Suprapubic skin (tissue), 4 donors: ENCODE measurements at regions not wholly inside any gene's neighbourhood (a gene's known extent, or its start where the extent isn't known, plus 50 kb on each side); places are given as distances from the start of the nearest gene placed in this dataset.

Source experiments
- DNase-seq, 2 donors: peaks; one replicate each; pipeline ENCODE4 v3.0.0-alpha.2; 2019; ENCODE audit warnings: low spot score in 2 of 2
- H3K27ac ChIP-seq: fragments of 200-600 bp; sonication (generic); one replicate; pipeline ENCODE4 v1.5.1; 2019
- H3K27me3 ChIP-seq: fragments of 200-600 bp; sonication (generic); one replicate; pipeline ENCODE4 v1.5.1; 2019
- H3K36me3 ChIP-seq: fragments of 200-600 bp; sonication (generic); one replicate; pipeline ENCODE4 v1.5.1; 2019
- H3K4me1 ChIP-seq: fragments of 200-600 bp; sonication (generic); one replicate; pipeline ENCODE4 v1.5.1; 2019
- H3K4me3 ChIP-seq: fragments of 200-600 bp; sonication (generic); one replicate; pipeline ENCODE4 v1.5.1; 2019; ENCODE audit warnings: mild to moderate bottlenecking
- H3K9me3 ChIP-seq: fragments of 200-600 bp; sonication (generic); one replicate; pipeline ENCODE4 v1.5.1; 2019
- CTCF ChIP-seq, 2 donors: fragments of 200-600 bp in 1 of 2; fragments of 450-650 bp in 1 of 2; sonication (generic) in 1 of 2; IDR thresholded peaks; one replicate each; pipeline ENCODE4 v1.5.1; 2016 to 2019; ENCODE audit warnings: antibody characterized with exemption in 2 of 2, mild to moderate bottlenecking in 1 of 2, moderate library complexity in 1 of 2
- EP300 ChIP-seq: sonication (generic); formaldehyde crosslinking; IDR thresholded peaks from one replicate; pipeline ENCODE4 v1.6.1; 2017; ENCODE audit warnings: antibody characterized with exemption
- POLR2A ChIP-seq, 2 donors: fragments of 450-650 bp; IDR thresholded peaks; one replicate each; pipeline ENCODE4 v1.6.1; 2017; ENCODE audit warnings: antibody characterized with exemption in 2 of 2, mild to moderate bottlenecking in 2 of 2, moderate library complexity in 2 of 2
- POLR2AphosphoS5 ChIP-seq, 3 donors: sonication (generic); formaldehyde crosslinking; IDR thresholded peaks; one replicate each; pipeline ENCODE4 v1.6.1; 2017; ENCODE audit warnings: antibody characterized with exemption in 3 of 3
- WGBS: methylation state at CpG from one replicate; pipeline ENCODE4 v1.1.5; 2018; 5-methylcytosine and 5-hydroxymethylcytosine counted together

GRCh38 chrX:5802391-5802790 lies 426.3 kb downstream of the NLGN4X start:
- no peak for TF ChIP-seq CTCF (IDR thresholded peaks at IDR 0.05)
- TF ChIP-seq POLR2A (IDR thresholded peaks at IDR 0.05), result no peak
- TF ChIP-seq POLR2AphosphoS5 (IDR thresholded peaks at IDR 0.05), result no peak
- TF ChIP-seq EP300, result no peak
- no peaks in the 10 kb centered on the region for H3K4me1 ChIP-seq
- H3K27ac ChIP-seq, result no peak overlapping the region
- no peaks in the 10 kb centered on the region for H3K9me3 ChIP-seq
- no peak for DNase-seq
- no peaks in the 10 kb centered on the region for H3K27me3 ChIP-seq
- no peak overlapping the region for H3K4me3 ChIP-seq
- H3K36me3 ChIP-seq, result no peaks in the 10 kb centered on the region
- WGBS, result 35% methylated on average over 1 of the region's 1 CpG

GRCh38 chrX:5791721-5792120 lies 436.9 kb downstream of the NLGN4X start:
- no peak for DNase-seq
- TF ChIP-seq EP300, result no peak
- no peaks in the 10 kb centered on the region for H3K9me3 ChIP-seq
- H3K4me3 ChIP-seq, result no peak overlapping the region
- no peak overlapping the region for H3K27ac ChIP-seq
- WGBS, result 77% methylated on average over 4 of the region's 4 CpGs
- H3K27me3 ChIP-seq, result no peaks in the 10 kb centered on the region
- H3K4me1 ChIP-seq, result no peaks in the 10 kb centered on the region
- H3K36me3 ChIP-seq, result no peaks in the 10 kb centered on the region

- H3K4me1 ChIP-seq, result no peaks in the 10 kb centered on the region
- 57% methylated on average over 4 of the region's 4 CpGs for WGBS
- H3K4me3 ChIP-seq, result no peak overlapping the region
- TF ChIP-seq EP300 (no peak), POLR2AphosphoS5 (IDR thresholded peaks at IDR 0.05) (no peak), POLR2A (IDR thresholded peaks at IDR 0.05) (no peak), CTCF (IDR thresholded peaks at IDR 0.05) (no peak)
- no peaks in the 10 kb centered on the region for H3K27me3 ChIP-seq
- no peaks in the 10 kb centered on the region for H3K36me3 ChIP-seq
- no peak for DNase-seq
- no peaks in the 10 kb centered on the region for H3K9me3 ChIP-seq
- no peak overlapping the region for H3K27ac ChIP-seq
Measured at GRCh38 chrX:5788910-5789309, 439.8 kb downstream of the NLGN4X start.

GRCh38 chrX:5780821-5781220 lies 447.8 kb downstream of the NLGN4X start:
- Histone ChIP-seq H3K4me3 (no peak overlapping the region), H3K27me3 (no peaks in the 10 kb centered on the region), H3K36me3 (no peaks in the 10 kb centered on the region), H3K4me1 (no peaks in the 10 kb centered on the region), H3K27ac (no peak overlapping the region), H3K9me3 (no peaks in the 10 kb centered on the region)
- WGBS, result 55% methylated on average over 2 of the region's 2 CpGs
- no peak for DNase-seq
- no peak for TF ChIP-seq EP300
- TF ChIP-seq POLR2AphosphoS5 (IDR thresholded peaks at IDR 0.05), result no peak
- no peak for TF ChIP-seq POLR2A (IDR thresholded peaks at IDR 0.05)
- TF ChIP-seq CTCF (IDR thresholded peaks at IDR 0.05), result no peak

- H3K4me3 ChIP-seq, result no peak overlapping the region
- WGBS, result 61% methylated on average over 5 of the region's 5 CpGs
- H3K4me1 ChIP-seq, result no peaks in the 10 kb centered on the region
- no peak overlapping the region for H3K27ac ChIP-seq
- no peak for DNase-seq
- no peaks in the 10 kb centered on the region for H3K36me3 ChIP-seq
- TF ChIP-seq CTCF (IDR thresholded peaks at IDR 0.05) (no peak), POLR2A (IDR thresholded peaks at IDR 0.05) (no peak), POLR2AphosphoS5 (IDR thresholded peaks at IDR 0.05) (no peak), EP300 (no peak)
- H3K27me3 ChIP-seq, result no peaks in the 10 kb centered on the region
- H3K9me3 ChIP-seq, result no peaks in the 10 kb centered on the region
Measured at GRCh38 chrX:5775846-5776430, 452.7 kb downstream of the NLGN4X start.

- no peaks in the 10 kb centered on the region for H3K36me3 ChIP-seq
- no peaks in the 10 kb centered on the region for H3K9me3 ChIP-seq
- no peaks in the 10 kb centered on the region for H3K4me1 ChIP-seq
- TF ChIP-seq EP300 (no peak), POLR2AphosphoS5 (IDR thresholded peaks at IDR 0.05) (no peak), CTCF (IDR thresholded peaks at IDR 0.05) (no peak), POLR2A (IDR thresholded peaks at IDR 0.05) (no peak)
- no peaks in the 10 kb centered on the region for H3K27me3 ChIP-seq
- DNase-seq, result no peak
- no peak overlapping the region for H3K4me3 ChIP-seq
- no peak overlapping the region for H3K27ac ChIP-seq
Measured at GRCh38 chrX:5774446-5774845, 454.2 kb downstream of the NLGN4X start.
